ENCODE measurements at regions not wholly inside any gene's neighbourhood (a gene's known extent, or its start where the extent isn't known, plus 50 kb on each side); places are given as distances from the start of the nearest gene placed in this dataset.

- no peak overlapping the region for H3K4me3 ChIP-seq (ENCODE audit: extremely low read depth, insufficient read depth, low read length, poor library complexity, severe bottlenecking)
- WGBS, 2 experiments (ENCODE audit: insufficient coverage in 2 of 2) = 80 to 85% methylated on average over 1 to 2 of the region's 2 CpGs
- no peak overlapping the region for H3K27ac ChIP-seq (ENCODE audit: low read depth, low read length, severe bottlenecking)
- H3K4me1 ChIP-seq (ENCODE audit: control insufficient read depth, insufficient read depth, low read length, poor library complexity, severe bottlenecking) = peaks cover 12% of the 10 kb centered on the region
- no peaks in the 10 kb centered on the region for H3K9me3 ChIP-seq (ENCODE audit: control insufficient read depth, low read length)
- no peaks in the 10 kb centered on the region for H3K36me3 ChIP-seq (ENCODE audit: control insufficient read depth, insufficient read depth, low read length)
Measured at GRCh38 chr1:30174499-30174898, 548.9 kb downstream of the MATN1 start.

- H3K9me3 ChIP-seq (ENCODE audit: control insufficient read depth, low read length) = no peaks in the 10 kb centered on the region
- H3K4me3 ChIP-seq (ENCODE audit: extremely low read depth, insufficient read depth, low read length, poor library complexity, severe bottlenecking) = no peak overlapping the region
- 30 to 86% methylated on average over 1 to 2 of the region's 2 CpGs for WGBS, 2 experiments (ENCODE audit: insufficient coverage in 2 of 2)
- peaks cover 12% of the 10 kb centered on the region for H3K4me1 ChIP-seq (ENCODE audit: control insufficient read depth, insufficient read depth, low read length, poor library complexity, severe bottlenecking)
- no peak overlapping the region for H3K27ac ChIP-seq (ENCODE audit: low read depth, low read length, severe bottlenecking)
- no peaks in the 10 kb centered on the region for H3K36me3 ChIP-seq (ENCODE audit: control insufficient read depth, insufficient read depth, low read length)
Measured at GRCh38 chr1:30173560-30173959, 549.8 kb downstream of the MATN1 start.

- no peak overlapping the region for H3K4me3 ChIP-seq (ENCODE audit: extremely low read depth, insufficient read depth, low read length, poor library complexity, severe bottlenecking)
- H3K9me3 ChIP-seq (ENCODE audit: control insufficient read depth, low read length) = no peaks in the 10 kb centered on the region
- no peaks in the 10 kb centered on the region for H3K36me3 ChIP-seq (ENCODE audit: control insufficient read depth, insufficient read depth, low read length)
- peak overlapping the region; percentile 18 for H3K27ac ChIP-seq (ENCODE audit: low read depth, low read length, severe bottlenecking)
- H3K4me1 ChIP-seq (ENCODE audit: control insufficient read depth, insufficient read depth, low read length, poor library complexity, severe bottlenecking) = peaks cover 12% of the 10 kb centered on the region
- WGBS, 2 experiments (ENCODE audit: insufficient coverage in 2 of 2) = 80% methylated on average over 1 of the region's 2 CpGs; no CpG with 5 or more reads in 1 of the 2 experiments
Measured at GRCh38 chr1:30172757-30173156, 550.6 kb downstream of the MATN1 start.

GRCh38 chr1:30172299-30172694, 551.1 kb downstream of the MATN1 start:
- Histone ChIP-seq H3K36me3 (ENCODE audit: control insufficient read depth, insufficient read depth, low read length) (no peaks in the 10 kb centered on the region), H3K27ac (ENCODE audit: low read depth, low read length, severe bottlenecking) (peak overlapping the region; percentile 18), H3K4me3 (ENCODE audit: extremely low read depth, insufficient read depth, low read length, poor library complexity, severe bottlenecking) (no peak overlapping the region), H3K4me1 (ENCODE audit: control insufficient read depth, insufficient read depth, low read length, poor library complexity, severe bottlenecking) (peaks cover 12% of the 10 kb centered on the region), H3K9me3 (ENCODE audit: control insufficient read depth, low read length) (no peaks in the 10 kb centered on the region)
- WGBS, 2 experiments (ENCODE audit: insufficient coverage in 2 of 2) = 83 to 95% methylated on average over 4 of the region's 5 CpGs

GRCh38 chr1:30171537-30172298, 551.7 kb downstream of the MATN1 start:
- Histone ChIP-seq H3K4me3 (ENCODE audit: extremely low read depth, insufficient read depth, low read length, poor library complexity, severe bottlenecking) (no peak overlapping the region), H3K36me3 (ENCODE audit: control insufficient read depth, insufficient read depth, low read length) (no peaks in the 10 kb centered on the region), H3K9me3 (ENCODE audit: control insufficient read depth, low read length) (no peaks in the 10 kb centered on the region), H3K4me1 (ENCODE audit: control insufficient read depth, insufficient read depth, low read length, poor library complexity, severe bottlenecking) (peaks cover 12% of the 10 kb centered on the region), H3K27ac (ENCODE audit: low read depth, low read length, severe bottlenecking) (no peak overlapping the region)
- 83 to 90% methylated on average over 7 to 8 of the region's 9 CpGs for WGBS, 2 experiments (ENCODE audit: insufficient coverage in 2 of 2)

GRCh38 chr1:30169269-30169668, 554.1 kb downstream of the MATN1 start:
- H3K4me3 ChIP-seq (ENCODE audit: extremely low read depth, insufficient read depth, low read length, poor library complexity, severe bottlenecking) = no peak overlapping the region
- peaks cover 12% of the 10 kb centered on the region for H3K4me1 ChIP-seq (ENCODE audit: control insufficient read depth, insufficient read depth, low read length, poor library complexity, severe bottlenecking)
- H3K36me3 ChIP-seq (ENCODE audit: control insufficient read depth, insufficient read depth, low read length) = no peaks in the 10 kb centered on the region
- H3K27ac ChIP-seq (ENCODE audit: low read depth, low read length, severe bottlenecking) = no peak overlapping the region
- WGBS, 2 experiments (ENCODE audit: insufficient coverage in 2 of 2) = 74 to 78% methylated on average over 3 to 4 of the region's 4 CpGs
- no peaks in the 10 kb centered on the region for H3K9me3 ChIP-seq (ENCODE audit: control insufficient read depth, low read length)

GRCh38 chr1:30166174-30166573, 557.2 kb downstream of the MATN1 start:
- WGBS, 2 experiments (ENCODE audit: insufficient coverage in 2 of 2) = 87% methylated on average over 5 of the region's 5 CpGs
- no peak overlapping the region for H3K27ac ChIP-seq (ENCODE audit: low read depth, low read length, severe bottlenecking)
- H3K36me3 ChIP-seq (ENCODE audit: control insufficient read depth, insufficient read depth, low read length) = no peaks in the 10 kb centered on the region
- no peaks in the 10 kb centered on the region for H3K4me1 ChIP-seq (ENCODE audit: control insufficient read depth, insufficient read depth, low read length, poor library complexity, severe bottlenecking)
- H3K9me3 ChIP-seq (ENCODE audit: control insufficient read depth, low read length) = no peaks in the 10 kb centered on the region
- H3K4me3 ChIP-seq (ENCODE audit: extremely low read depth, insufficient read depth, low read length, poor library complexity, severe bottlenecking) = no peak overlapping the region

- Histone ChIP-seq H3K9me3 (ENCODE audit: control insufficient read depth, low read length) (no peaks in the 10 kb centered on the region), H3K4me3 (ENCODE audit: extremely low read depth, insufficient read depth, low read length, poor library complexity, severe bottlenecking) (no peak overlapping the region), H3K4me1 (ENCODE audit: control insufficient read depth, insufficient read depth, low read length, poor library complexity, severe bottlenecking) (no peaks in the 10 kb centered on the region), H3K36me3 (ENCODE audit: control insufficient read depth, insufficient read depth, low read length) (no peaks in the 10 kb centered on the region), H3K27ac (ENCODE audit: low read depth, low read length, severe bottlenecking) (no peak overlapping the region)
- 83 to 92% methylated on average over 4 of the region's 4 CpGs for WGBS, 2 experiments (ENCODE audit: insufficient coverage in 2 of 2)
Measured at GRCh38 chr1:30165116-30165515, 558.3 kb downstream of the MATN1 start.

GRCh38 chr1:30164693-30165092, 558.7 kb downstream of the MATN1 start:
- Histone ChIP-seq H3K27ac (ENCODE audit: low read depth, low read length, severe bottlenecking) (no peak overlapping the region), H3K36me3 (ENCODE audit: control insufficient read depth, insufficient read depth, low read length) (no peaks in the 10 kb centered on the region), H3K9me3 (ENCODE audit: control insufficient read depth, low read length) (no peaks in the 10 kb centered on the region), H3K4me3 (ENCODE audit: extremely low read depth, insufficient read depth, low read length, poor library complexity, severe bottlenecking) (no peak overlapping the region), H3K4me1 (ENCODE audit: control insufficient read depth, insufficient read depth, low read length, poor library complexity, severe bottlenecking) (no peaks in the 10 kb centered on the region)
- 87 to 93% methylated on average over 3 to 4 of the region's 4 CpGs for WGBS, 2 experiments (ENCODE audit: insufficient coverage in 2 of 2)

- WGBS, 2 experiments (ENCODE audit: insufficient coverage in 2 of 2) = 100% methylated on average over 1 of the region's 2 CpGs; no CpG with 5 or more reads in 1 of the 2 experiments
- Histone ChIP-seq H3K4me3 (ENCODE audit: extremely low read depth, insufficient read depth, low read length, poor library complexity, severe bottlenecking) (no peak overlapping the region), H3K9me3 (ENCODE audit: control insufficient read depth, low read length) (no peaks in the 10 kb centered on the region), H3K36me3 (ENCODE audit: control insufficient read depth, insufficient read depth, low read length) (no peaks in the 10 kb centered on the region), H3K27ac (ENCODE audit: low read depth, low read length, severe bottlenecking) (no peak overlapping the region), H3K4me1 (ENCODE audit: control insufficient read depth, insufficient read depth, low read length, poor library complexity, severe bottlenecking) (no peaks in the 10 kb centered on the region)
Measured at GRCh38 chr1:30162565-30162964, 560.8 kb downstream of the MATN1 start.

GRCh38 chr1:30161953-30162352, 561.4 kb downstream of the MATN1 start:
- Histone ChIP-seq H3K9me3 (ENCODE audit: control insufficient read depth, low read length) (no peaks in the 10 kb centered on the region), H3K4me3 (ENCODE audit: extremely low read depth, insufficient read depth, low read length, poor library complexity, severe bottlenecking) (no peak overlapping the region), H3K27ac (ENCODE audit: low read depth, low read length, severe bottlenecking) (no peak overlapping the region), H3K36me3 (ENCODE audit: control insufficient read depth, insufficient read depth, low read length) (no peaks in the 10 kb centered on the region), H3K4me1 (ENCODE audit: control insufficient read depth, insufficient read depth, low read length, poor library complexity, severe bottlenecking) (no peaks in the 10 kb centered on the region)
- WGBS, 2 experiments (ENCODE audit: insufficient coverage in 2 of 2) = 90 to 92% methylated on average over 5 to 6 of the region's 6 CpGs

All from mesodermal cell (in vitro differentiated cells).